Amniotic epithelial cell (primary cell): ENCODE measurements at regions not wholly inside any gene's neighbourhood (a gene's known extent, or its start where the extent isn't known, plus 50 kb on each side); places are given as distances from the start of the nearest gene placed in this dataset.

ENCODE experiments used
- DNase-seq: peaks from one replicate; pipeline ENCODE4 v3.0.0-alpha.2; 2010; ENCODE audit warnings: low read depth

DNA sequence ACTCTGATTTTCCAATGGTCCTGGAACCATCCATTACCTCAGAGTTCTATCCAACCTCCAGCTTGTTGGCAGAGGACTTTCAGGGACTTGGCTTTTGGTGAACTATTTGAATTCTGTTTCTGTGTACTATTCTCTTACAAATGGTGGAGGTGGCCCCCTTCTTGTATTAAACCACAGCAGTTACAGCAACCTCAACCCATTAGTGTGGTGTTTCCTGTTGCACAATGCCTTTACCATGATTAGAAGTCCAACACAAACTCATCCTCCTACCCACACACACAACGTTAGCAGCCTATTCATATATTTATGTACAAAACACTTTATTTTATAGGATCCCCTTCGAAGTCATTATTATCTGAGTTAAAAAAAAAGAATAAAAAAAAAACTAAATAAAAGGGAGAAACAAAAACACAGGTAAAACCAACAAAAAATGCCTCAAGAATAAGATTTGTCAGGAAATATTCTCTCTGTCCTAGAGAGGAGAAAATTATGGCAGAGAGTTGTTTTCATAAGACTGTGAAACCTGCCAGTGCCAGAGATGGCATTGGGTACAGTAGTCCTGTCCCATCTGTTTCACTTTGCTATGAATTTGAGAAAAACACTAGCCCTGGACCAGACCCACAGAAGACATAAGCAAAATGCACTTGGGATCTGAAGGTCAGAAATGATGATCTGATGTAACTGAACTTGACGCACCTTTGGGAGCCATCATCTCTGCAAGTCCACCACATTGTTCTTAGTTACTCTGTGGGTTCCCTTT is 1896.0 kb upstream of the PIK3C3 start:
- DNase-seq: peak; percentile 61

DNA sequence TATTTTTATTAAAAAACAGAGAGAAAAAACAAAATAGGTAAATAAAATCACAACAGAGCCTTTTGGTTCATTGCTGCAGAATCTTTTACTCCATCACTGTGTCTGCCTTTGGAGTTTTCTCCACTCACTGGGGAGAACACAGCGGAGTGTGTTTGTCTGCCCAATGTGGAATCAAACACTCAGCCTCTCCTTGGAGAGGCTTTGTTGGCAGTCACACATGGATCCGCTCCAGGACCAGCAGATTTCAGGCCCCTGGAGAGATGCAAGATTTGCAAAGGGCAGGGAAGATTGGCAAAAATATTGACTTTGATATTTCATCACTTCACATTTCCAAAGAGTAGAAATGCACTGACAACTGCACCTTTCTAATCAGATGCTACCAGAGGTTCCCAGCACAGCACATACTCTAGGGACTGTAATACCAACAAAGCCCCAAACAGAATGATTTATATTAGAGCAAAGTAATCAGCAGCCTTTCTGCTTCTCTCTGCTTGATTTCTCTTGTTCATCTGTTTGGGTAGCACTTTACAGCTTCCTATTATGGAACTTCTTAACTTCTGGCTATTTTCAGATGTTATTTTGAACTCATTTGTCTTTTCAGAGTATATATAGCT is 1898.8 kb upstream of the PIK3C3 start:
- no peak for DNase-seq

DNA sequence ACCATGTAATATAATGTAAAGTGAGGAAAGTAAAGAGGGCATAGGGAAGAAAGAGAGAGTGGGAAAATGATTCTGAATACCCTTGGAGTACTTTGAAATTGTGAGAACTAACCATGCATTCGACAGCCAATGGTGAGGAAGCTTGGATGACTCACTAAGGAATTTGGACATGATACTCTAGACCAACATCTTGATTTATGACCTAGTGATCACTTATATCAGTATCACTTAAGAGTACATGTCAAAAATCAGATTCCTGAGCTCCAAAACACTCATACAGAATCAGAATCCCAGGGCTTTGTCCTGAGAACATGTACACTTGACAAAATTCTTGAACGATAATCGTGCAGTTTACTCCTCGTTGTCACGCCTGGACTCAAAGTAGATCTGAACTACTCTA is 1899.8 kb upstream of the PIK3C3 start:
- peak; percentile 68 for DNase-seq

DNA sequence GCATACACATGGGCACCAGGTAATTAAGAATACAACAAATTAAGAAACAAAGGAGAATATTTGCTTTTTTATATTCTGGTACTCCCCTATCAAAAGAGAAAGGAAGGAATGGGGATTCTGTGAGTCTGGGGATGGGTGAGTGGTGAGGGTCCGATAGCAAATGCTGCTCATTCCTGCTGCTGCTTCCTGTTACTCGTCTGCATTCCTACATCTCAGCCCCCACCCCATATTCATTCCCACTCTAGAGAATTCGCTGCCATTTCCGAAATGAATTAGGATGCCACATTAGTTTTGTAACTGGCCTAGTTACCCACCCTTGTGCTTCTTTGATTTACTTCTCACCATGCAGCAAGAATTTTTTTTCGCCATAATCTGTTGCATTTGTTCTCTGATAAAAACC is 1905.3 kb upstream of the PIK3C3 start:
- no peak for DNase-seq

DNA sequence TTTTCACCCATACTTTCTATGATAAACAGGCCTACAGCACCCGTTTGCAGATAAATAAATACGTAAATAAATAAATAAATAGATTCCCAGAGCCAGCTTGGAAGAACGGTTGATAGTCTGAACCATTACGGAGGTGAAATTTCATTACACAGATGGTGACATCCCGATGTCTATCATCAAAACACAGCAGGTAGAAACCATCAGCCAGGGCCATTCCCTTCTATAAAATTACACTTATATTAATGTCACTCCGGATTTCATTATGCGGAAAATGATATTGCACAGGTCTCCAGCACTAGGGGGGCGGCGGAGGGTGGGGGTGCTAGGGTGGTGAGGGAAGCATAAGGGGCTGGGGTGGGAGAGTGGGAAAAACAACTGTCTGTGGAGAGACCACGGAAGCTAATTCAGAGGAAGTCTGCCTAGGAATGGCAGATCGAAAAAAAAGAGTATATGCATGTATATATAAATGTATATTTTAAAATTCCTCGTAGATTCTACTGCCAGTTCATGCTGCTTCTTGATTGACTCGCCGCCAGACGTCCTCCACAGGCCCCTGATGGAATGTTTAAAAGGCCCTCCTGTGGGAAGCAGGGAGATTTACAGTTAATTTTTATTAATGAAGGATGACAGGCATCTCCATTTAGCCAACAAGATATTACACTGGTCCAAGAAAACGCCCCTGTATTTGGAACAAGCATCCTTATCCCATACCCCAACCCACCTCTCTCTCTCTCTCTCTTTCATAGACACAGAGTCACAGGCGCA is 1906.0 kb upstream of the PIK3C3 start:
- DNase-seq: no peak

DNA sequence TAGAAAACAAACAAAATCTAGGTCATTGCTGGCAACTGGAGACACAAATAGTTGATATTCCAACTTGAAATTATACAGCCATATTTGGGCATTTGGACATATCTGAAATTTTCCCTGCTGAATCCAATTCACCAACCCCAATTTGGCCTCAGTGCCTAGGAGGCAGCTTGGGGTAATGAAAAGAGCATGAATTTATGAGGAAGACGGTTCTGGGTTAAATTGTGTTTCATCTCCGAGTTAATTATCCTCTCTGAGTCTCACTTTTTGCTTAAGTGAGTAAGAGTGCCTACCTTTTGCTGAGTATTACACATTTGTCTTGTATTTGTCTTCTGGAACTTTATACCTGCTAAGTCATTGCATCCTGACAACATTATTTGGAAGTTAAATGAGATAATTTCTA is 1906.8 kb upstream of the PIK3C3 start:
- no peak for DNase-seq

DNA sequence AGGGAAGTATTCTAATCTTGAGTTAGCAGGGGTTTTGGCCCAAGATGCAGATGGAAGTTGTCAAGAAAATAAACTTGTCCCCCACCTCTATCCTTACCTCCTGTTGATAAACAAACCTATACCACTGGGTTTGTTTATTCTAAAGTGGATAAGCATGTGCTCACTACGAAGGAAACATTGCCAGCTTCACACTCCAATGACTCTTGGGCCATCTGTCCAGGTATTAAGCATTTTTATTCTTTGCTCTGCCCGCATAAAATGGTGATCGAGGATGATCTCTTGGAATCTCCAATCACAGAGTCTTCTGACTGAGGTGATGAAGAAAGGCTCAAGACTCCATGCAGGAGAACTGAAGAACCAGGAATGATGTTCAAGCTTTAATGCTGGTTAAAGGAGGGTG is 1908.4 kb upstream of the PIK3C3 start:
- DNase-seq: no peak

DNA sequence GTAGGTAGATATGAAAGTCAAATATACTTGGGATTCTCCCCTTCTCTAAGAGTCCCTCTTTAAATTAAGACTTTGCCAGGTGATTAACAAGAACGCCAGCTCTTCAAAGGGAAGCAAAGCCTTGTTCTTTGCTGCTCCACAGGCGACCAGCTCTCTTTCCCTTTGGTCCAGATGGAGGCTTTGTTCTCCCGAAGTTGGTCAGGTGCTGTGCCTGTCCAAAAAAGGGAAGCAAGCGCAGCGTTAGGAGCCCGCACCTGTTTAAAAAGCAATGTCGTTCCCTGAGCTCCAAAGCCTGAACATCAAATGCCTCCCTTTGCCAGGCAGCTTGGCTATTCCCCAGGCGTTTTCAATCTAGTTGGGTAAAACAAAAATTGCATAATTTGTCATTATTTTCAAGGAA is 1913.1 kb upstream of the PIK3C3 start:
- DNase-seq: no peak

DNA sequence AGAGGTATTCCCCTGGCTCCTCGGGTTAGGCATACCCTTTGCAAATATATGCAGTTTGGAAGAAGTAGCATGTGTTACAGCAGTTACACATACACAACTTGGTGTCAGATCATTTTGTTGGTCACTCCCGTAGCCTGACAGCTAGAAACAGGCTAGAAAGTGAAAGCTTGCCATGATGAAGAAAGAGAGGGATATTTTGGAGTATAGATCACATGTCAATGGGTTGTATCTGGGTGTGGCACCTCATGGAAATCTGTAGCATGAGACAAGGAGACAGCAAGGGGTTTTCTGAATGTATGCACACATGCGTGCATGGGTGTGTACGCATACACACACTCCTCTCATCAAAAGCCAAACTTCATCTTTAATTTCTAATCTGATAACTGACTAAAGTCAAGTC is 1914.5 kb upstream of the PIK3C3 start:
- no peak for DNase-seq

DNA sequence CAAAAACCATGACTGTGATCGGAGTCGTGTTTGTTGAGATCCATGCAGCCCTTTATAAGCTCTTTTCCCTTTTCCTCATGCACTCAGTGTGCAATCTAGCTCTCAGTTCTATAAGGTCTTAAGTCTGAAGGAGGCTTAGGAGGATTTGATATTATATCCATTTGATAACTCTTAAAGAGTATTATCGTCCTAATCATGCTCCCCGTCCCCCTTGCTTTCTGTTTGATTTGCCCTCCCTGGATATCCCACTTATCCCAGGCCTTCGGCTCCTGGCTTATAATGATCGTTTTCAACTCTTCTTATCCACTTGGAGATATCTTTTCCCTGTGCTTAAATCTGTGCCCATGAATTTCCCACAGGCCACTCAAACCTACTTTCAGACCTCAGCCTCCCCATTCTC is 1917.7 kb upstream of the PIK3C3 start:
- DNase-seq: no peak

DNA sequence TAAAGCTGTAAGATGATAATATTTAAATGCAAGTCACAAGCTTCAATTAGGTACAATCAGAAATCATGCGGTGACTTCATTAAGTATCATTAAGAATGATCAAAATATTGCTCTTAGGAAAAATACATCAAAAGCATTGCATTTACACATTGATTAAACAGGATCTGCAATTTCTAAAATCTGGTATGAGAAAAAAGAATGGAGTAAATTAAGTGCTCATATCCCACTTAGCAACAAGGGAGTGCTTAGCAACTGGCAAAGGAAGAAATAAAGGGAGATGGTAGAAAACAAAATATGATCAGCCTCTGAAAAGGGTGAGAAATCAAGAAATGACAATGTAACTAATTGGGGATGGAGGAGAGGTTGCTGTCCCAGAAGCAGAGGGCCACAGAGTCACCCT is 1918.2 kb upstream of the PIK3C3 start:
- DNase-seq: no peak

DNA sequence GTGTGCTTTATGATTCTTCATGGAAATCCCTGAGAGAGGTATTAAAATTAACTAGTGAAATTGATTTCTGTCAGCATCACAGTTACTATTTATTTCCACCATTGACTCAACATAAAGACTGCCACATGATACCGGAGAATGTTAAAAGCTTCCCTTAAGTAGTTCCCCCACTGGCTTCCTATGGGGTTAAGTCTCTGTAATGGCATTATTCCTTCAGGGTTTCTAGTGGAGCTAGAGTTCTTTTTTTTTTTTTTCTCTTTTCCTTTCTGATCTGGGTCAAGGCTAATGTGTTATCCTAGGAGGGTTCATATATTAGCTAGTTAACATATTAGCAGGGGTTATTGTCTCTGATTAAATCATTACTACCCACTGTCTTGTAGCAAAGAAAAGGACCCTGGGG is 1919.1 kb upstream of the PIK3C3 start:
- no peak for DNase-seq

DNA sequence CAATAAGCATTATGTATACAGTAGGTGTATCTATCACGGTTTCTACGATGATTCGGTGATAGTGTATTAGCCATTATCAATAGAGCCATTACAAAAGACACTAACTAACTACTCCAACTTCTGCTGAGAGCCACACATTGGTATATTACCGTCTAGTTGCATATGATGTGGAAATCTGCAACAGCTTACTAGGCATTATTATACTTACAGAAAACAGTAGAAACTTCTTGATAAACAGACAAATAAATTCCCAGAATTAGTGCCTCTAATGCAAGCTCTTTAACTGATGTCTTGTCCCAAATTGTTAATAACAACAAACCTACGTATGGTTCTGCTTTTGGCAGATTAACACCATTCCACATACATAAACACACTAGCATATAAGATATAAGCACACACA is 1923.0 kb upstream of the PIK3C3 start:
- DNase-seq: no peak

DNA sequence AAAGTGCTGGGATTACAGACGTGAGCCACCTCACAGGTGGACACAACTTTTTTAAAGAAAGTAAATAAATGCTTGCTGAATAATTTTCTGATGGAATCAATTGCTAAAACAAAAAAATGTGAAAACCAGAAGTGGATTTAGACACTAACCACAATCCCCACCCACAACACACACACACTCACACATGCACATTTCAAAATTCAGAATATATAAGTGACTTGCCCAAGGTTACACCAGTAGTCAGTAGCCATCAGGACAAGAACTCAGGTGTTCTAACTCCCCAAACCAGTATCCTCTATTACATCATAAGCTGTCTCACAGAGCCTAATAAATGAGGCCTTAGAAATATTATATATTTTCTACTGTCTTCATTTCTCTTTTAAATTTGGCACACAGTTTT is 1923.6 kb upstream of the PIK3C3 start:
- no peak for DNase-seq

DNA sequence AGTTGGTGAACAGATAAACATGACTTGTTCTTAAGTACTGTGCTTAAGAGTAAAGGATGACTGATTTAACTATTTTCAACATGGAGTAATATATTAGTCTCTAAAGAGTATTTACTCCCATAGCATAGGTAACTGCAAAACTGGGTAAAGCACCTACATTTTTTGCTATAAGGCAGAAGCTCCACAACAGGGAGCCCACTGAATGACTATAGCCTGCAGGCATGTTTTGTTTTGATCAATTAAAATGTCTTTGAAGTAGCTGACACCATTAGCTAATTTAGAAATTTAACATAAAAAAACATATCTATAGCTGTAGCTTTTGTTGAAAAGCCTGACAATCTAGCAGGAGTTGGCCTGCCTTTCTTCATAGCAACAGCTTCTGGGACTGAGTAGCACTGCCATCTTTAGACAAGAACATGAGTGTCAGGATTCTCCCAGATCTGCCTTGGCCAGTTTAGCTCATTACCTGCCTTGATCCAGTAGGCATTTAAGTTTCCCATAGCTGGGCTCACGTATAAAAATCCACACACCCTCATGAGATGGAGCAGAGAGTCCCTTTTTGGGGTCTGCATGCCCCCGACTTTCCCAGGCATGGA is 1935.1 kb upstream of the PIK3C3 start:
- DNase-seq: no peak

DNA sequence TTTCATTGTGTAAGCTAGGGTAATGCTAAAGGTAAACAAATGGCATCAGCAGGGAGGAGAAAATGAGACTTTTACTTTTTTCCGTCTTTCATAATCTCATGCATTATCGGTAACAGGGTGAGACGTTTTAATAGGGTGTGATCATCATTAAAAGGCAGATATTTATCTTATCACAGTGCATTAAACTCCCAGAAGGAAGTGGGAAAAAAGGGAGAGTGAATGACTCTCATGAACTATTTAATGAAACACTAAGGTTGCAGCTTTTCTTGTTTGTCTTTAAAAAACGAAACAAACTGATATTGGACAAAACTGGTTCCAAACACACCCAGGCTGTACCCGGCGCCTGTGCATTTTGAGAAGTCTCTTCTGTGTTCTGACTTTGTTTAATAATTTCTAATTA is 1936.8 kb upstream of the PIK3C3 start:
- no peak for DNase-seq

DNA sequence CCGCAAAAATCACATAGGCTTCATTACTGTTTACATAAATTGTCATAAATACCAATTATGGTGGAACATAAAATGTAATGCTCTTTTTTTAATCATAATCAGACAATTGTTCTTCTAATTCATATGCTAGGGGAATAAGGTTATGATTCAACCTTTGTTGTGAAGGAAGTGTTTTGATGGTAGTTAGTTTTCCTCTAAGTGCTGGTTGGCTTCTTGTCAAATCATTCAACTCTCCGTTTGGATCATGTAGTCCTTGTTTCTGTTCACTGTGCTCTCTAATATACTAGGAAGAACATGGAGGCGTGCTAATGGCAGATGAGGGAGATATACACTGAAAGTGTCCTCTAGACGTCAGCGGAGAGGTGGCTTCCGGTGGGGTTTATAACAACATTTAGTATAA is 1938.0 kb upstream of the PIK3C3 start:
- no peak for DNase-seq

DNA sequence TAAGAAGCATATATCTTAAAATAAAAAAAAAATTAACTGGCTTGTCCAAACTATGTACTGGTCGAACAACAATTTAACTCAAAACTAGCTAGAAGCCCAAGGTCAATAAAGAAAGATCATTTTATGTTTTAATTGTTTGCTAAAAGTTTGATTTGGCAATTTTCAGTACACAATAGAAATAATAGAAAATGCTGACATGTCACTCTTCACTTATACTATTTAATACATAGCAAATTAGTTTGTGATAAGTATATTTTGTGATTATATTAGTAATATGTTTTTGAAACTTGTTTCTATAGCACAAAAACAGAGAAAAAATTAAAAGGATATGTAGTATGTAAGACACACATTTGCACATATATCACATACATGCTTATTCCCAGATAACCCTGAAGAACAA is 1938.6 kb upstream of the PIK3C3 start:
- DNase-seq: no peak

DNA sequence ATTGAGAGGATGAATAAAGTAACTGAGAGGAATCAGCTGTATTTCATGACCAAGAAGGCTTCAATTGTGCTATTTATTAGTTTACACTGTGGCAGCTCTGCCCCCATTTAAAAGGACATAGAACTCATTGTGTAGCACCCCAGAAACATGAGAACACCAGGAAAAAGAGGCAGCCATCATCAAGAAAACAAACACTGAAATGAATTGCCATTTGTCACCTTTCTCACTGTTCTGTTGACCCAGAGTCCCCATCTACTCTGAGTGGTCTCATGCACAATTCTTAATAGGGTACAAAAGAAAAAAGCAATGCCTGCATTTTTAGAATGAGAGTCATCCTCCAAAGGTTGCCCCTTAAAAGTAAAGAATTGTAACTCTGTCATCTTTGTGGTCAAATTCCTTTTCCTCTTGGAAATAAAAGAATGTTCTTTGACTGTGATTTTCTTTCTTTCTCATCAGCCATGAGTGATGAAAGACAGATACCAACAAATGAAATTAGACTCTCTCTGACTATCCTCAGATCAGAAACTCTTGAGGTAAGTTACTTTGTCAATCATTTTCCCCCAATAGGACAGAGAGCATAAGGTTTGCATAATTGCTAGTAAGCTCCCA is 1941.9 kb upstream of the PIK3C3 start:
- DNase-seq: peak; percentile 14

DNA sequence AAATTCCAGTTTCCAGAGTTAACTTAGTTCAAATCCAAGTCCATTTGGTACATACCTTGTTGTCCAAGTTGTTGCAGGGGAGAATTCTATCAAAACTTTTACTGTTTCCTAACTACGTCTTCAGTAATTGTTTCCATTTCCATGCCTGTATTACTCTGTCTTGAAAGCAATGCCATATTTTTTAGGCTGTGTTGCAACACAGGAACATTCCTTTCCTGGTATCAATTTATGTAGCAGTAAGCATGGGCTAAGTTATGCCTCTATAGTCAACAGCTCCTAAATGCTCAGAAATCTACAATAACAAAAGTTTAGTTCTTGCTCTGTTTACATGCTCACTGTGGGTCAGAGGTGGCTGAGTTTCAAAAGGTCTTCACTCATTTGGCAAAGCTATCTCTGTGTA is 1943.8 kb upstream of the PIK3C3 start:
- no peak for DNase-seq

DNA sequence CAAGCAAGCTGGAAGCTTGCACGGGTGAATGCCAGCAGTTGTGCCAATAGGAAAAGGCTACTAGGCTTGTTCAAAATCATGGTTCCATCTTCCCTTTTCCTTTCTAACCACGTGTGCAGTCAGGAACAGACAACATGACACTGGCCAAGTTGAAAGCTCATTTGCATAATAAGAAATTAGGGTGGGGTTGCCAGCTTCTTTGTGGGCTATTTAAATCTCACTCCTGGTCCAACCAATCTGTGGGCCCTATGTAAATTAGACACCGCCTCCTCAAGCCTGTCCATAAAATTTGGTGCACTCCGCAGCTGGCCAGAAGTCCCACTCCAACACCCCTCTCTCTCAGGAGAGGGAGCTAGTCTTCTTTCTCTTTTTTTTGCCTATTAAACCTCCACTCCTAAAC is 1948.4 kb upstream of the PIK3C3 start:
- DNase-seq: no peak

DNA sequence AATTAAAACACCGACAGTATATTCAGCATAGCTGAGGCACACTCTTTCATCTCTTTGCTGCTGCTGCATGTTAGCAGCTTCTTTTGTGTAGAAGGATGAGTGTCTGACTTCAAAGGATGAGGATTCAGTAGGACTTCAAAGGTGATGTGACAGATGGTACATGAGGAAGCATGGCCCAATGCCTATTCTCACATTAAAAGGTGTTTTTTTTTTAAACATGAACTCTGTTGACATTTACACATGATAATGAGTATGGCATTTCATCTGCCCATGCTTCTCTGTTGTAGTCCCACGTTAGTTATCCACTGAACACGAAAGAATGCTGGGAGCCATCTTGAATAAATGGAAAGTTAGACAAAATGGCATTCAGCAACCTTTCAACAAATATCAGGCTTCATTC is 1950.8 kb upstream of the PIK3C3 start:
- DNase-seq: no peak

DNA sequence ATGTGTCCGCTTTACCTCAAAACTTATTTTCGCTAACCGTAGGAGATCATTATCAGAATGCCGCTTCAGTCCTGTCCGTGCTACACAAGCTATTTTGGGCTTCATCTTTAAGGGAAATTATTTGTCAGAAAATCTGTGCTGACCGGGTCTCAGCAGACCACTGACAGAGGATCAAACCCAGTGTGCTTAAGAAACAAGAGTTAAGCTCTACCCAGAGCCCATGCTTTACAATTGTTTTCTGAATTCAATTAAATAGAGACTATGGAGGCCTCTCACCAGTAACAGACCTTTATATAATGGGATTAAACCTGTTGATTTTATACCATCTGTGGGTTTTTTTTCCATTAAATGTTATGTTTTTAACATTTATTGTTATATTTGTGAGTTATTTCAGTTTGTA is 1956.7 kb upstream of the PIK3C3 start:
- DNase-seq: no peak
